H1 (cell line): ENCODE measurements at regions not wholly inside any gene's neighbourhood (a gene's known extent, or its start where the extent isn't known, plus 50 kb on each side); places are given as distances from the start of the nearest gene placed in this dataset.

Experiments
- CBX5 ChIP-seq: fragments of 300-800, 300-1000 bp; sonication (generic); IDR thresholded peaks from 2 replicates; pipeline ENCODE4 v1.7.1; 2016; ENCODE audit warnings: antibody characterized with exemption, low read length, low read depth
- RFX5 ChIP-seq: IDR thresholded peaks from 2 replicates; pipeline ENCODE4 v1.6.1; 2011; ENCODE audit warnings: low read depth, low read length, improper control_type of control experiment, borderline replicate concordance
- TF ChIP-seq, protein P1 (sequence below), 3 experiments: IDR thresholded peaks; 1 replicate in 2 of 3; 2 replicates in 1 of 3; pipeline versions ENCODE4 v1.5.1 to v1.6.1; 2011; ENCODE audit warnings: low read length in 3 of 3, mild to moderate bottlenecking in 3 of 3, inconsistent platforms in 2 of 3, low read depth in 1 of 3, moderate library complexity in 1 of 3; ENCODE audit not compliant: insufficient read depth in 1 of 3; ENCODE audit errors: control extremely low read depth in 1 of 3

DNA sequence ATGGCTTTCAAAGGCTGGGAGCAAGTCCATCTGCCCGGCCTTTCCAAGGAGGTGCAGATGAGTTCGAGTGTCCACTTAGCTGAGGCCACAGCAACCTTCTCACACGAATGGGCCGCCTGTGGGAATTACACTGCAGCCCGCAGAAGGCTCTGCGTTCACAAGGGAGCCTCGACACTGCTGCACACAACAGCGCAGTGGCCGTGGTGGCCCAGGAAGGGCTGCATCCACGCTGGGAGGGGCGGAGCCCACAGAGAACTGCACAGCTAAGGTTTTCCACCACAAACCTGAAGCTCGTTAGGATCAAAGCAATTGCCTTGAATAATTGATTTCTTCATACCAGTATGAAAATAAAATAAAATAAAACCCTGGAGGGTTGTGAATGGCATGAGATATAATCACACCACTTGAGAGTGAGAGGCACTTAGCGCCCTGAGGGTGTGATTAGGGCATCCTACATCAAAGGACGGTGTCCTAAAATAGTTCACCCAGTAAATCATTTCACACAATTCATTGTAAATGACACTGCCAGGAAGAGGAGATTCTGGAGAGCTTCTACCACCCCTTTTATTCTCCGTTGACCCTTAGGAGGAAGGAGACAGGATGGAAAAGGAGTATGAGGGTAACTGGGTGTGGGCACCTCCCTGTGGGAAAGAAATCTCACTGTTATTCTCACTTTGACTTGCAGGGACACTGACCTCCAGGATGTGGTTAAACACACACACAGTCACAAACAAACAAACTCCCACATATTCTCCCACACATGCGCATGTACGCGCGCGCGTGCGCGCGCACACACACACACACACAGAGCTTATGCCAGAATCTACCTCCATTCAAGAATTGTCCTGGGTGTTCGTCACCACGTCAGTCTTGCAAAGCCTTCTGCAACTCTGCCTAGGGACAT is 256.6 kb upstream of the ID2 start (continued):
- TF ChIP-seq CBX5 (no peak), RFX5 (no peak)
- TF ChIP-seq, protein P1, sequence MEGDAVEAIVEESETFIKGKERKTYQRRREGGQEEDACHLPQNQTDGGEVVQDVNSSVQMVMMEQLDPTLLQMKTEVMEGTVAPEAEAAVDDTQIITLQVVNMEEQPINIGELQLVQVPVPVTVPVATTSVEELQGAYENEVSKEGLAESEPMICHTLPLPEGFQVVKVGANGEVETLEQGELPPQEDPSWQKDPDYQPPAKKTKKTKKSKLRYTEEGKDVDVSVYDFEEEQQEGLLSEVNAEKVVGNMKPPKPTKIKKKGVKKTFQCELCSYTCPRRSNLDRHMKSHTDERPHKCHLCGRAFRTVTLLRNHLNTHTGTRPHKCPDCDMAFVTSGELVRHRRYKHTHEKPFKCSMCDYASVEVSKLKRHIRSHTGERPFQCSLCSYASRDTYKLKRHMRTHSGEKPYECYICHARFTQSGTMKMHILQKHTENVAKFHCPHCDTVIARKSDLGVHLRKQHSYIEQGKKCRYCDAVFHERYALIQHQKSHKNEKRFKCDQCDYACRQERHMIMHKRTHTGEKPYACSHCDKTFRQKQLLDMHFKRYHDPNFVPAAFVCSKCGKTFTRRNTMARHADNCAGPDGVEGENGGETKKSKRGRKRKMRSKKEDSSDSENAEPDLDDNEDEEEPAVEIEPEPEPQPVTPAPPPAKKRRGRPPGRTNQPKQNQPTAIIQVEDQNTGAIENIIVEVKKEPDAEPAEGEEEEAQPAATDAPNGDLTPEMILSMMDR (IDR thresholded peaks at IDR 0.05; ENCODE audit: control extremely low read depth in 1 of 3, insufficient read depth in 1 of 3, low read depth in 1 of 3, low read length in 3 of 3) = no peak
